Lower leg skin (tissue), 3 donors: ENCODE measurements at regions not wholly inside any gene's neighbourhood (a gene's known extent, or its start where the extent isn't known, plus 50 kb on each side); places are given as distances from the start of the nearest gene placed in this dataset.

ENCODE experiments used
- POLR2A ChIP-seq, 2 donors: fragments of 450-650 bp; IDR thresholded peaks; one replicate each; pipeline ENCODE4 v1.6.1; 2016 to 2017; ENCODE audit warnings: antibody characterized with exemption in 2 of 2, mild to moderate bottlenecking in 1 of 2, moderate library complexity in 1 of 2
- TF ChIP-seq, protein P1 (sequence below), 3 donors: fragments of 450-650 bp; IDR thresholded peaks; one replicate each; pipeline ENCODE4 v1.5.1; 2016; ENCODE audit warnings: antibody characterized with exemption in 3 of 3, mild to moderate bottlenecking in 3 of 3, moderate library complexity in 2 of 3

- TF ChIP-seq, protein P1, sequence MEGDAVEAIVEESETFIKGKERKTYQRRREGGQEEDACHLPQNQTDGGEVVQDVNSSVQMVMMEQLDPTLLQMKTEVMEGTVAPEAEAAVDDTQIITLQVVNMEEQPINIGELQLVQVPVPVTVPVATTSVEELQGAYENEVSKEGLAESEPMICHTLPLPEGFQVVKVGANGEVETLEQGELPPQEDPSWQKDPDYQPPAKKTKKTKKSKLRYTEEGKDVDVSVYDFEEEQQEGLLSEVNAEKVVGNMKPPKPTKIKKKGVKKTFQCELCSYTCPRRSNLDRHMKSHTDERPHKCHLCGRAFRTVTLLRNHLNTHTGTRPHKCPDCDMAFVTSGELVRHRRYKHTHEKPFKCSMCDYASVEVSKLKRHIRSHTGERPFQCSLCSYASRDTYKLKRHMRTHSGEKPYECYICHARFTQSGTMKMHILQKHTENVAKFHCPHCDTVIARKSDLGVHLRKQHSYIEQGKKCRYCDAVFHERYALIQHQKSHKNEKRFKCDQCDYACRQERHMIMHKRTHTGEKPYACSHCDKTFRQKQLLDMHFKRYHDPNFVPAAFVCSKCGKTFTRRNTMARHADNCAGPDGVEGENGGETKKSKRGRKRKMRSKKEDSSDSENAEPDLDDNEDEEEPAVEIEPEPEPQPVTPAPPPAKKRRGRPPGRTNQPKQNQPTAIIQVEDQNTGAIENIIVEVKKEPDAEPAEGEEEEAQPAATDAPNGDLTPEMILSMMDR (IDR thresholded peaks at IDR 0.05): no peak
- TF ChIP-seq POLR2A (IDR thresholded peaks at IDR 0.05): no peak
Measured at GRCh38 chr1:48084826-48085225, 87.6 kb upstream of the TRABD2B start.
